ENCODE measurements at regions not wholly inside any gene's neighbourhood (a gene's known extent, or its start where the extent isn't known, plus 50 kb on each side); places are given as distances from the start of the nearest gene placed in this dataset.

DNA sequence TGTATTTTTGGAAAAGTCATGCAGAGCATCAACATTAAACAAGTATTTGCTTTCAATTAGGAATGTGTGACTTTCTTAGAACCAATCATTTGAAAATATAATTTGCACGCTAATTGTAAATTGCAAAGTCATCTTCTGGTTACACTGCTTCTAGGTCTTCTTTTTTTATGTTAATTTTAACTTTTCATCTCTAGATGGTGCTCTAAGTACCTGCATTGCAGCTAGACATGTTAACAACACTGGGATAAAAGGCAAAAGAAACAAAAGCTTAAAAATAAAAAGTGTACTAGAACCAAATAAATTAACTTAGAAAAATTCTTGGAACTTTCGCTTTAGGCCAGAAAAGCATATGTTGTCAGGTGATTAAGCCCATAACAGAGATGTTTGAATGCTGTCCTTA lies 2758.2 kb downstream of the PCDH9 start:
- no peak for DNase-seq

DNA sequence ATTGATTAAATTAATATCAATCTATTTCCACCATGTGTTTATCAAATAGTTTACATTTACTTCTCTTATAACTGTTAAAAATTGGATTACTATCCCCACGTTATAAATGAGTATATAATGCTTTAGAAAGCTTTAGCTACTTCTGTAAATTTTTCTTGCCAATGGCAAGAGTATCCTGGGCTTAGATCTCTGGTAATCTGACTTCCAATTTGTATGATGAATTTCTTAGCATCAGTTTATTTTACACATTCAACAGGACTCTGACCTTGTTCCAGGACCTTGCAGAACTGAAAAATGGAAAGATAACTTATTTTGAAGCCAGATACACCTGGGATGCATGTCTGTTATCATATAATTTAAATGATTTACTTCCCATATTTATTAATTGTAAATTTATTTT lies 2759.4 kb downstream of the PCDH9 start:
- no peak for DNase-seq

DNA sequence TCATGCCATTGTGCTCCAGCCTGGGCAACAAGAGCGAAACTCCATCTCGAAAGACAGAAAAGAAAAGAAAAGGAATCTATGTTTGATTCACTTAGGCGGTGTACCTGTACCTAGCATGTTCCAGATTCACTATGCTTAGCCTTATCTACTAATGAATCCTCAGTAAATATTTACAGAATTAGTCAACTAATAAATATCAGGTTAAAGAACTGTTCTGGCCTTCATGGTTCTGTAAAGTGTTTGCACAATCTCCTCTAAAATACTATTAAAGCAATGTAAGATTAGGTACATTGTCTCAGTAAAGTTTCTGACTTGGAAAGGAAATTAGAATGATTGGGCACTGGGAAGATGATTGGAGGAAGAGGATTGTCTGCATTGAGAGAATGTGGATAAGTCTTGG lies 2770.4 kb downstream of the PCDH9 start:
- DNase-seq: no peak

DNA sequence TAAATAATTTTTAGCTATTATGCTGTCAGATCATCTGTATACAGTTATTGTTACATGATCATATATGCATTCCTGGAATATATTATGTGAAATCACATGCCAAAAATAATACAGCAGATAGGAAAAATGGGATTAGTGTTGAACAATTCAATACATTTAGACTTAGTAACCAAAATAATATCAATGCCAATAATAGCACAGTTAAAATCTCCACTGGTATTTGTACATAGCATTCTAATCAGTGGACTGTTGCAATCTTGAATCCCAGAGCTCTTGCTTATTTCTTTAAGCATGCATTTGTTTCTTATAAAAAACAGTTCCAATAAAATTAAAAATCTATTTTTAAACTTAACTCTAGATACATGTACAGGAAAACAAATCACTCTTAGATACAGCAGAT lies 2772.2 kb downstream of the PCDH9 start:
- DNase-seq: no peak

GRCh38 chr13:64455124-64455523 lies 2775.0 kb downstream of the PCDH9 start:
- DNase-seq: no peak

GRCh38 chr13:64453831-64454230 lies 2776.3 kb downstream of the PCDH9 start:
- no peak for DNase-seq

- DNase-seq: no peak
Observed at GRCh38 chr13:64446372-64446771, 2783.8 kb downstream of the PCDH9 start.

GRCh38 chr13:64441740-64442139 lies 2788.4 kb downstream of the PCDH9 start:
- DNase-seq: no peak

GRCh38 chr13:64438084-64438483 lies 2792.1 kb downstream of the PCDH9 start:
- DNase-seq: no peak

GRCh38 chr13:64429691-64430090 lies 2800.4 kb downstream of the PCDH9 start:
- no peak for DNase-seq

- DNase-seq: no peak
Observed at GRCh38 chr13:64428196-64428595, 2801.9 kb downstream of the PCDH9 start.

DNA sequence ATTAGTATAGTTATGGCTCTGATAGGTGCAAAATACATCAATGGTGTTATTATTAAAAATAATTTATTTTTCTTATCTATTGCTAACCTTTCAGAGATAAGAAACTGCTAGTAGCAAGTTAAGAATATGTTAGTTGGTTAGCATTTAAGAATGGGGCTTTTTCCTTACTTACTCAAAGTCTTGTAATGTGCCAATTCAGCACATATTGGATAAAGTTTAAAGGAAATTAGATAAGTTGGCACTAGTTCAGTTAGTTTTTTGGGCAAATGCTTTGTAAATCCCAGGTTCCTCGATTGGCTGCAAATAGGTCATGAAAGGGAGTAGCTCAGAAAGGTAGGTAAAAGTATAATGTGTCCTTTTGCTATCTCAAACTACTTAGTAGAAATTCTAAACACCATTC lies 2806.7 kb downstream of the PCDH9 start:
- DNase-seq: no peak

- no peak for DNase-seq
Observed at GRCh38 chr13:64420181-64420580, 2810.0 kb downstream of the PCDH9 start.

- DNase-seq: no peak
Observed at GRCh38 chr13:64417581-64417980, 2812.6 kb downstream of the PCDH9 start.

GRCh38 chr13:64414381-64414780 lies 2815.8 kb downstream of the PCDH9 start:
- no peak for DNase-seq

DNA sequence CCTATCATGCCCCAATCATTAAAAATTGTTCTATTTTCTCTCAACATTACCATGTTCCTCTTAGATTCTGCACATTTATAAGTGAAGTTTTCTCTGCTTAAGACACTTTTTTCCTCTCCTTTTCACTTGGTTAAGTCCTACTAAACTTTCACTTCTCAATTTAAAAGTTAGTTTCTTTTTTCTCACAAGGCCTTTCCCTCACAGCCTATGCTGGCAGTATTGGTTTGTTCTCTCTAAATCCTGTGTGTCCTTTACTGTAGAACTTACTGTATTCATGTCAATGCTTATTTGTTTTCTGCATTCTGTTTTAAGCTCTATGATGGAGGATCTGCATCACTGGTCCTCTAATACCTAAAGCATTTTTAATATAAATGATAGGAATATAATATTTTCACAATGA lies 2816.6 kb downstream of the PCDH9 start:
- no peak for DNase-seq

DNA sequence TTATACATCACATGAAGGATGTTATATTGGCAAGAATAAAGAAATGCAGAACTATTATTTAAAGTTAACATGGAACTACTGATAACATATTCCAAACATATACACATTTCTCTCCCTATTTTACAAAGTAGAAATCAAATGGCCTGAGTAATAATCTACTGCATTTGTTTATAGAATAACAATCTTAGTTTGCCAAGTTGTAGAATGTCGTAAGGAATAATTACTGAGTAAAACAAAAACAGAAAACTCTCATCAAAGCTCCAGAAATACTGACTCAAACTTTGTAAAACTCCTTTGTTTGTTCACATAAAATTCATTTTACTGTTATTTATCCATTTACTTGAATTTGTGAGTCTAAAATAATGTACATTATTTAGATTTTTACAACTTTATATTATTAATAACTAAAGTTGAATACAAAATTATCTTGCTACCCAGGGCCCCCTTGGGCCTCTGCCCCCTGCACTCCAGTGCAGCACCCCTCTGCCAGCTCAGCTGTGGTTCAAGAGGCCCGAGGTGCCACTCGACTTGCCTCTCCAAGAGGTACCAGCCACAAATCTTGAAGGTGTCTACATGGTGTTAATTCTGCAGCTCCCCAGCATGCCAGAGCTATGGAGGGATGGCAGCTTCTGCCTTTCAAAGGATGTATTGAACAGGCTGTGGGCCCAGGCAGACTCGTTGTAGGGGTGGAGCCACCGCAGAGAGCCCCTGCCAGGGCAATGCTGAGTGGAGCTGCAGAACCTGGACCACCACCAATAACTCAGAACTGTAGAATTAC lies 2819.7 kb downstream of the PCDH9 start:
- DNase-seq: no peak

- no peak for DNase-seq
Observed at GRCh38 chr13:64397701-64398100, 2832.4 kb downstream of the PCDH9 start.

GRCh38 chr13:64377606-64378005 lies 2852.5 kb downstream of the PCDH9 start:
- DNase-seq: no peak

DNA sequence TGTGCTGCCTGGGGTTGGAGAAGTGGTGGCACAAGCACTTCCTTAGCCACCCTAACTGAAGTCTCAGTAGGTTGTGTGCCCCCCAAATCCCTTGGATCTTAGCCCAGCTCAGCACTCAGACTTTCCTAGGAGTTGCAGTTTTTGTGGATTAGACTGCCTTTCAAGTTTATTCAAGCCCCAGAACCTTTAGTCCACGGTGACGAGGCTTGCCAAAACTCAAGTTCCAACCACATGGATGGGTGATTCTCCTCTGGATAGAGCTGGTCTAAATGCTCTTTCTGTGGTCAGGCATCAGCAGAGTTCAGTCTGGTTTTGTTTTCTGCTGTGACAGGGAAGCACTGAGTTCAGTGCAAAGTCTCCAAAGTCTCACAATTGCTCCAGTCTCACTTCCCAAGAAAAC lies 2858.7 kb downstream of the PCDH9 start:
- no peak for DNase-seq

GRCh38 chr13:64371045-64371444 lies 2859.1 kb downstream of the PCDH9 start:
- no peak for DNase-seq

DNA sequence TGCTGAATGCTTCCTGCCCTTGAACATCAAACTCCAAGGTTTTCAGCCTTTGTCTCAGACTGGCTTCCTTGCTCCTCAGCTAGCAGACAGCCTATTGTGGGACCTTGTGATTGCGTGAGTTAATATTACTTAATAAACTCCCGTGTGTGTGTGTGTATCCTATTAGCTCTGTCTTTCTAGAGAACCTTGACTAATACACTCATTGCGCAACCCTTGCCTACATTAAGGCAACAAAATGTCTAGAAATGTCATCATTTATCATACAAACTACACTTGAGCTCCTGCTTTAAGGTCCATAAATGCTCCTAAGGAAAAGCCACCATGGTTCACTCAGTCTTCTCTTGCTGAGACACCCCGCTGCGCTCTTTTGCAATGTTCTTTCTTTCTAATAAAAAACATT lies 2861.0 kb downstream of the PCDH9 start:
- DNase-seq: no peak

DNA sequence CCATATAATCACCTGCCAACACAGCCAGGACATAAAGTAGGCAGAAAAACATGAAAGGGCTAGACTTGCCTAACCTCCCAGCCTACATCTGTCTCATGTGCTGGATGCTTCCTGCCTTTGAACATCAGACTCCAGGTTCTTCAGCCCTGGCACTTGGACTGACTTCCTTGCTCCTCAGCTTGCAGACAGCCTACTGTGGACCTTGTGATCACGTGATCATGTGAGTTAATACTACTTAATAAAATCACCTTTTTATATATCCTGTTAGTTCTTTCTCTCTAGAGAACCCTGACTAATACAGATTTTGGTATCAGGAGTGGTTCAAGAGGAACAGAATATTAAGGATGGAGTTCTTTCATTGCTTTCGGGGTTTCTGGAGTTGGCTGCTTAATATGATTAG lies 2867.6 kb downstream of the PCDH9 start:
- no peak for DNase-seq

DNA sequence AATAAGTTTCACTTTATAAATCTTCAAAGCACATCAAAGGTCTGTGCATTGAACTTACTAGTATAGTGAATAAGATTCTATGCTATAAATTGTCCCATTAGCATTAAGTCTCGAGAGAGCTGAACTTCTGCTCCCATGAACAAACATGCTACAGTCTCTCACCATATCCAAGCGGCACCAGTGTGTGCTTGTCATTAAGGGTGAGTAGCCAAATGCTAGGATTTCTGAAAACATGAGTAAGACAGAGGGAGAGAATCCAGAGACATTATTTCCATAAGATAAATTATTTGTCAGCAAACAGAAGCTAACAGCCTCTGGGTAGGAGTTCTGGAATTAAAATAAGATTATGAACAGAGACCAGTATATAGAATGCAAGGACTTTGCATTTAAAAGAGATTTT lies 2882.5 kb downstream of the PCDH9 start:
- DNase-seq: no peak

DNA sequence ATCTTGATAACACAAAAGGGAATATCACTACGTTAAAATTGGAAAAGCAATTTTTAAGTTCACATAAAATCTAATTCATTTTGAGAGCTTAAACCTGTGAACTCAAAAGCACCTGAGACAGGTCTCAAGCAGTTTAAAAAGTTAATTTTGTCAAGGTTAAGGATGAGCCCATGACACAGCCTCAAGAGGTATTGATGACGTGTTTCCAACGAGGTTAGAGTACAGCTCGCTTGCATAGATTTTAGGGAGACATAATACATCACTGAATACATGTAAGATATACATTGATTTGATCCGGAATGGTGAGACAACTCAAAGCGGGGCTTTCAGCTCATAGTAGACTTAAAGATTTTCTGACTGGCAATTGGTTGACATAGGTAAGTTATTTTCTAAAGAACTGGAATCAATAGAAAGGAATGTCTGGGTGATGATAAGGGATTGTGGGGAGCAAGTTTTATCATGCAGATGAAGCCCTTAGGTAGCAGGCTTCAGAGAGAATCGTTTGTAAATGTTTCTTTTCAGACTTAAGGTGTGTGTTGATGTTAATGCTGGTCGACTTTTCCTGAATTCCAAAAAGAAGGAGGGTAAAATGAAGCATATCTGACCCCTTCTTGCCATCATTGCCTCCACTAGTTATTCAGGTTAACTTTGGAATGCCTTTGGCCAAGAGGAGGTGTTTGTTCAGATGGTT lies 2890.6 kb downstream of the PCDH9 start:
- no peak for DNase-seq

Data from activated CD8-positive, alpha-beta memory T cell treated with anti-CD3 and anti-CD28 coated beads, Interleukin-2, amount 50 U/mL, for 4 hours (primary cell).